ENCODE measurements at regions not wholly inside any gene's neighbourhood (a gene's known extent, or its start where the extent isn't known, plus 50 kb on each side); places are given as distances from the start of the nearest gene placed in this dataset.

DNA sequence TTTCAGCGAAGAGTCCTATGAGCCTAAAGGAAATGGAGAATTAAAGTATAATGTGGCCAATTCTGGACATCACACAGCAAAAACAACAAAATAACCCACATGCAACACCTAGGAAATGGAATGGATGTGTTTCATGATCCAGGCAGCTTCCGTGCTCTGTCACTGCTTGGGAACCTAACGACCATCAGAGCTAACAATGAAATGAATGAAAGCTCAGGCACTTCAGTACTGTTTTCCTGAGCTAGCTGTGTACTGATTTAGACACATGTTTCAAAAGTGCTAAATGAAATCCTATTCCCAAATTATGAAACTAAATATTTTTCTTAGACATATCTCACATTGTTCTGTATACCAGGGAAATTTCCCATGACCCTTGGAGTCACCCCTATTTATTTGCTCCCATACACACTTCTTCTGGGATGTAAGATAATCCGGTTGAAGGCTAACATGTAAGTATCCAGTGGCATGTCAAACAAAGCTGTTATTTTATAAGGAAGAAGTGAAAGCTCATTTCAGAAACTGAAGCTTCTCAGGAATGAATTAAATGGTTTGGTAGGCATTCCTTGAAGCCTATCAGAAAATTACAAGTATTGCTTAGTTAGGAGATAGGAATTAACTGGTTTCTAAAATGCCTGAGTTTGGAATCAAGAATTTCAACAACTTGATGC, 108.5 kb upstream of the RND3 start:
- Mint-ChIP-seq H3K4me3 (no peak overlapping the region), H3K27me3 (ENCODE audit: low read depth) (no peaks in the 10 kb centered on the region), H3K27ac (no peak overlapping the region), H3K4me1 (peaks cover 8% of the 10 kb centered on the region), H3K9me3 (no peaks in the 10 kb centered on the region), H3K36me3 (no peaks in the 10 kb centered on the region)
- TF ChIP-seq, protein P1, sequence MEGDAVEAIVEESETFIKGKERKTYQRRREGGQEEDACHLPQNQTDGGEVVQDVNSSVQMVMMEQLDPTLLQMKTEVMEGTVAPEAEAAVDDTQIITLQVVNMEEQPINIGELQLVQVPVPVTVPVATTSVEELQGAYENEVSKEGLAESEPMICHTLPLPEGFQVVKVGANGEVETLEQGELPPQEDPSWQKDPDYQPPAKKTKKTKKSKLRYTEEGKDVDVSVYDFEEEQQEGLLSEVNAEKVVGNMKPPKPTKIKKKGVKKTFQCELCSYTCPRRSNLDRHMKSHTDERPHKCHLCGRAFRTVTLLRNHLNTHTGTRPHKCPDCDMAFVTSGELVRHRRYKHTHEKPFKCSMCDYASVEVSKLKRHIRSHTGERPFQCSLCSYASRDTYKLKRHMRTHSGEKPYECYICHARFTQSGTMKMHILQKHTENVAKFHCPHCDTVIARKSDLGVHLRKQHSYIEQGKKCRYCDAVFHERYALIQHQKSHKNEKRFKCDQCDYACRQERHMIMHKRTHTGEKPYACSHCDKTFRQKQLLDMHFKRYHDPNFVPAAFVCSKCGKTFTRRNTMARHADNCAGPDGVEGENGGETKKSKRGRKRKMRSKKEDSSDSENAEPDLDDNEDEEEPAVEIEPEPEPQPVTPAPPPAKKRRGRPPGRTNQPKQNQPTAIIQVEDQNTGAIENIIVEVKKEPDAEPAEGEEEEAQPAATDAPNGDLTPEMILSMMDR (IDR thresholded peaks at IDR 0.05; ENCODE audit: unreplicated experiment): no peak
- no peak for DNase-seq (ENCODE audit: low spot score in 2 of 2, unreplicated experiment in 2 of 2)

DNA sequence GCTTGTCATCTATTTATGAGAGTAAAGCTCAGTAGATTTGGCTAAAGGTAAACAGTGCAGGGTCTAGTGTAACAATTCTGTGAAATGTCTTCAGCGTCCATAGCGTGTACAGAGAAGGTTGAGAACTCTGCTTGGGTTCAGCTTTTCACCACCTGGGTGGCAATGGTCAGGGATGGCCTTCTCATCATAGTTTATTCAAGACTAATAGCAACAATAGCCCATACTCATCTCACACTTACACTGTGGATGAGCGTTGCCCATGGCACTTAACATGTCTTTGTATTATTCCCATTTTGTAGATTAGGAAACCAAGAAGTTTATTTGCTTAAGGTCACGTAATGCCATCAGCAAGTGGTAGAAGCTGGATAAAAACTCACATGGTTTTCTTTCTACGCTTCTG, 106.8 kb upstream of the RND3 start:
- no peak overlapping the region for H3K4me3 Mint-ChIP-seq
- DNase-seq (ENCODE audit: low spot score in 2 of 2, unreplicated experiment in 2 of 2): no peak
- TF ChIP-seq, protein P1 (IDR thresholded peaks at IDR 0.05; ENCODE audit: unreplicated experiment): no peak
- no peaks in the 10 kb centered on the region for H3K27me3 Mint-ChIP-seq (ENCODE audit: low read depth)
- H3K9me3 Mint-ChIP-seq: no peaks in the 10 kb centered on the region
- no peak overlapping the region for H3K27ac Mint-ChIP-seq
- H3K4me1 Mint-ChIP-seq: peaks cover 8% of the 10 kb centered on the region
- no peaks in the 10 kb centered on the region for H3K36me3 Mint-ChIP-seq

DNA sequence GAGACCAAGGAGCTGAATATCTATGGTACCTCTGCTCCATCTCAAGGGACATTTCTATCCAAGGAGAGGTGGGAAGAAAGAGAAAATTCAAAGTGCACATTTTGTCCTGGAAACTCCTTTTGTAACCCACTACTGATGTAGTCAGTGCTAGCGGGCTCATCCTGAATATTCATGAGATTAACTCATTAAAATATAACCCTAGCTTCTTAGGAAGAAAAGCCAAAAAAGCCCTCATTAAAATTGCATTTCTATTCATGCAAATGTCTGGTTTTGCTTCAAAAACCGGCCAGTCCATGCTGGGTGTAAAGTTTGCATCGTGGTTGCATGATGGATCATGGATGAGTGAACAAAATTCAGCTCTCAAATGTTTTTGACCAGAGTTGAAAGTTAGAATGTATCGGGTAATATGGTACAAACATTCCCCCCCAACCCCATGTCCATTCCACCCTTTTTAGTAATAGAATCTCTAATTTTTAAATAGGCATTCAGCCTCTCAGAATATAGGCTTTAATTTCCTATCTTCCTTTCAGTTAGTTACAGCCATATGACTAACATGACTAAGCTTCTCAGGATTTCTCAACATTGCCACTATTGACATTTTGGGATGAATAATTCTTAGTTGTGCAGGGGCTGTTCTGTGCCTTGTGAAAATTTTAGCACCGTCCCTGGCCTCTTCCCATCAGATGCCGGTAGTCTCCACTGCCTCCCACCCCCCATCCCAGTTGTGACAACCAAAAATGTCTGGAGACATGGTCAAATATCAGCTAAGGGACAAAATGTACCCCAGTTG, 104.2 kb upstream of the RND3 start:
- TF ChIP-seq, protein P1 (IDR thresholded peaks at IDR 0.05; ENCODE audit: unreplicated experiment): no peak
- H3K27me3 Mint-ChIP-seq (ENCODE audit: low read depth): no peaks in the 10 kb centered on the region
- no peak overlapping the region for H3K4me3 Mint-ChIP-seq
- H3K27ac Mint-ChIP-seq: no peak overlapping the region
- no peak for DNase-seq (ENCODE audit: low spot score in 2 of 2, unreplicated experiment in 2 of 2)
- H3K36me3 Mint-ChIP-seq: no peaks in the 10 kb centered on the region
- peaks cover 20% of the 10 kb centered on the region for H3K4me1 Mint-ChIP-seq
- H3K9me3 Mint-ChIP-seq: no peaks in the 10 kb centered on the region

DNA sequence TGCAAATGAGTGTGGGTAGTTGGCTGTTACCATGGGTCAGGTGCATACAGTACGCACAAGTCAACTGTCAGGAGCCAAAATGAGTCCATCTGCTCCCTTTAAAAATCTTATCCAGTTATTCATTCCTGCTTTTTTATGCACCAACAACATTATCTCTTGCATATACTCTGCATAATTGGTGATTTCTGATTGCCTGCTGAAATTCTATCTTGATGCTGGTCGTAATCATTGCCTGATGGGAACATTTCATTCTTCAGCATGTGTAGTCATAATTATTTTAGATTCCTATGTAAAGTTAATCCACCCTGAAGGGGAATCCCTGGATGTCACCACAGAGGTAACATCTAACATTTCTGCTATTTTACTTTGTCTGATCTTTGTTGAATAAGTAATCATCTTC, 102.2 kb upstream of the RND3 start:
- Mint-ChIP-seq H3K27me3 (ENCODE audit: low read depth) (no peaks in the 10 kb centered on the region), H3K4me3 (no peak overlapping the region), H3K27ac (no peak overlapping the region), H3K36me3 (no peaks in the 10 kb centered on the region), H3K4me1 (peaks cover 16% of the 10 kb centered on the region), H3K9me3 (no peaks in the 10 kb centered on the region)
- DNase-seq (ENCODE audit: low spot score in 2 of 2, unreplicated experiment in 2 of 2): no peak
- TF ChIP-seq, protein P1 (IDR thresholded peaks at IDR 0.05; ENCODE audit: unreplicated experiment): no peak

GRCh38 chr2:150588506-150588870, 101.0 kb upstream of the RND3 start:
- Mint-ChIP-seq H3K27me3 (ENCODE audit: low read depth) (no peaks in the 10 kb centered on the region), H3K27ac (no peak overlapping the region), H3K4me3 (no peak overlapping the region), H3K9me3 (no peaks in the 10 kb centered on the region), H3K36me3 (no peaks in the 10 kb centered on the region), H3K4me1 (peaks cover 16% of the 10 kb centered on the region)
- TF ChIP-seq, protein P1 (IDR thresholded peaks at IDR 0.05; ENCODE audit: unreplicated experiment): no peak
- no peak for DNase-seq (ENCODE audit: low spot score in 2 of 2, unreplicated experiment in 2 of 2)

Measured in mesothelial cell of epicardium (in vitro differentiated cells).